ELR (cell line): ENCODE measurements at regions not wholly inside any gene's neighbourhood (a gene's known extent, or its start where the extent isn't known, plus 50 kb on each side); places are given as distances from the start of the nearest gene placed in this dataset.

Experiments used
- DNase-seq: peaks from one replicate; pipeline ENCODE4 v3.0.0-alpha.2; 2015; ENCODE audit warnings: low read depth

- DNase-seq, result no peak
Measured at GRCh38 chr15:62840526-62841268, 201.8 kb upstream of the TPM1 start.

- peak; percentile 62 for DNase-seq
Measured at GRCh38 chr15:62841269-62841628, 201.3 kb upstream of the TPM1 start.

GRCh38 chr15:62841891-62842559, 200.5 kb upstream of the TPM1 start:
- no peak for DNase-seq

GRCh38 chr15:62843311-62843710, 199.2 kb upstream of the TPM1 start:
- no peak for DNase-seq

GRCh38 chr15:62844564-62845240, 197.8 kb upstream of the TPM1 start:
- DNase-seq, result no peak

DNA sequence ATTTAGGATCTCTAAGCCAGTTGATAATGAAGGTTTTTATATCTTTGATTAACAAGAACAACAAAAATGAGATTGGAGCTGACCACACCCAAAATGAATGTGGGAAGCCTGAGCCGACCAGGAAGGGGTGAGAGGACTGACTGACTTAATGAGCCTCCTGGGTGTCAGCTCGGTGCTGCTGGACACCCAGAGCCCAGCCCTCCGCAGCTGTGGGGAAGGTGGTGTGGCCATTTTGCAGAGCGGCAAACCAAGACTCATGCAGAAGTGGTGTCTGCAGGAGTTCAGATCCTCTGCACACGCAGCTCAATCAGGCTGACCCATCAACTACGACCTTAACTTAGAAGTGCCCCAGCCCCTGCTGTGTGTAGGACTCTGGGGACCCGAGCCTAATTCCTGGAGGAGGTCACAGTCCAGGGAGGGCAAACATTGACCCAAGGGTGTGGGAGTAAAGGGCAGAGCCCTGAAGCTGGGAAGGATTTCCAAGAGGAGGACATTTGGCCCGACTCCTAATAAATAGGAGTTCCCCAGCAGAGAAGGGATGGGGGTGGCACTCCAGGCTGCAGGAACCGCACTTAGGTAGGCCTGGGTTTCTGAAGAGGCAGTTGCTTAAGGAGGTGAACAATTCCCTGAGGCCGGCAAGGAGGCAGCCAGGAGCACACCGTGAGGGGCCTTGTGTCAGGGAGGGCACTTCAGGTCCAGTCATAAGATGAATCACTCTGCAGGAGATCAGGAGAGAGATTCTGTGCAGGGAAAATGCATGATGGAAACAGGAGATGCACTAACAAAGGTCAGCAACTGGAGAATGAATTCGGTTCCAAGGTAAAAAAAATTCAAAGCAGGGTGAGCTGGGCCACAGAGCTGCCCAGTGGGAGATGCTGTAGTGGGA, 197.1 kb upstream of the TPM1 start:
- DNase-seq, result peak; percentile 87

GRCh38 chr15:62846131-62846804, 196.3 kb upstream of the TPM1 start:
- DNase-seq, result no peak

- no peak for DNase-seq
Measured at GRCh38 chr15:62846805-62847495, 195.6 kb upstream of the TPM1 start.

- DNase-seq, result peak; percentile 75
Measured at GRCh38 chr15:62847900-62848489, 194.6 kb upstream of the TPM1 start.

DNA sequence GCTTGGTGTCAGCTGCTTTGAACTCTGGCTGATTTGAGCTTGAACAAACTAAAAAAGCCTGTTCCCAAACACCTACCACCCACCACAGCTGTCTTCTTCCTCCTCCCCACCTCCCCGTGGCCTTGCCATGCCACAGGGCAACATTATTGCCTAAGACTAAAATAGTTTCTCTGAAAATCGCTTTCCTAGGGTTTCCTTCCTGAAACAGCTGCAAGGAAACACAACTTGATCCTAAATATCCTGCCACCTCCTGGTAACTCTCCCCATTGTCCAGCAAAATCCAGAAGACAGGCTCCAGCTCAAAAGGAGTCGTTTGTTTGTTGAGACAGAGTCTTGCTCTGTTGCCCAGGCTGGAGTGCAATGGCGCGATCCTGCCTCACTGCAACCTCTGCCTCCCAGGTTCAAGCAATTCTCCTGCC, 193.9 kb upstream of the TPM1 start:
- peak; percentile 48 for DNase-seq

DNA sequence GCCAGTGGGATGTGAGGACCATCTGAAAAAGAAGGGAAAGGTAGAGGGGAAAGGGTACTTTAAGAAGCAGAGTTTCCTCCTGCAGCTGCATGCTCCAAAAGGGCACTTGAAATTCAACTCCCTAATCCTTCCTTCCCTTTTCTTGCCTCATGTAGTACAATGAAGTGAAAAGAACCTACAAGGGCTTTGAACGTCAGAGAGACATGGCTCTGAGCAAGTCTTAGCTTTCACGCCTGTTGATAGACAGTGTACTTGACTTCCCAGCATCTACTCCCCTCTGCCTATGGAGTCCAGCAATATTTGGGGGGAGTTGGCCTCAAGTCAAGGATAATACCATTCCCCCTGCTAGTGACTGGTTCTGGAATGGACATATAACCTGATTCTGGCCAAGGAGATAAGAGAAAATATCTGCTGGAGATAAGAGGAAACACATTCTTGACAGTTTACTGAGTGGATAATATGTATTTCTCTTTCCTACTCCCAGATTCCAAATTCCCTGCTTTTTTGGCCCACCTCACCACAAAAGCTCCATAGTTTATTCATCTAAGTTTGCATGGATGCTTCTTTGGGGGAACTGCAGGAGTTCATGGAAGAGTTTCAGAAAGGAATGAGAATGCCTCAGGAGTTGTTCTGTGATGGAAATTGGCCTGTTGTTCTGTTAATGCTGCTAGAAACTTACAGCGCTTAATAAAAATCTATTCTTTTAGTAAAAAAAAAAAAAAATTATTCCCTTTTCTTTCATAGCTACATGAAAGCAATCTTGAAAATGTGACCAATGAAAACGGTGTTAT, 193.0 kb upstream of the TPM1 start:
- no peak for DNase-seq

DNA sequence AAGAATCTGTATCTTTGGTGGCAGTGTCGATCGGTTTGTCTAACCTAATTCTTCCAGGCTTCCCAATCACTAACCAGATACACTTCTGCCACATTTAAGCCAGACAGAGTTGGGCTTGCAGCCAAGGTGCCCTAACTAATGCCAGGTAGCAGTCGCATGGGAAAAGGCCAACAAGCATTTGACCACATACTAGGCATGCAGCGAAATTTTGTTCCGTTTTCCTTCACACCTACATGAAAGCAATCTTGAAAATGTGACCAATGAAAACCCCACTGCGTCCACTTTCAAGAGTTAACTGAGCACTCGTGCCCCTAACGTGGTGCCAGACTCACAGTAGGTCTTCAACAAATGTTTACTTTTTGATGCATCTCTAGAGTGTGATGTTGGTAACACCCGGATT, 192.2 kb upstream of the TPM1 start:
- no peak for DNase-seq

DNA sequence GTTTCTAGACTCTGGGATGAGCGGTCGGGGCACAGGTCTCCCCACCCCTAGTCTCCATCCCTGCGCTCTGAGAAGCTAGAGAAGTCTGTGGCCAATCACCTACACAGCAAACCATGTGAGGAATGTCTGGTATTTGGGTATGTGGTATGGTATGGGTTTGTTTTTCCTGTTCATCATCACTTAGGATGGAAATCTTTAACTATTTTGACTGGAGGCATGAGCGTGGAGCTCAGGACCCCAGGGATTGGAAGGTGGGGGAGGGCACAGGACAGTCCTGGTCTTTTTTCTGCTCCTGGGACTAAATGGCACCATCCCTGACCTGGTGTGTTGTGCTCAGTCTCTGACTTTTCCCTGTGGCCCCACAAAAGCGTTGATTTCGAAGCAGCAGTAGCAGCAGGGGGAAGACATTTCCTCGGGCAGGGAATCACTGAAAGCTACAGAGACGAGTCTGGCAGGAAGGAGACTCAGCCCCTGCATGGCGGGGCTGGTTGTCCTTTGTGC, 191.7 kb upstream of the TPM1 start:
- peak; percentile 94 for DNase-seq

GRCh38 chr15:62853114-62853840, 189.3 kb upstream of the TPM1 start:
- peak; percentile 43 for DNase-seq

GRCh38 chr15:62853841-62854225, 188.7 kb upstream of the TPM1 start:
- DNase-seq, result no peak

GRCh38 chr15:62854420-62855084, 188.0 kb upstream of the TPM1 start:
- no peak for DNase-seq

DNA sequence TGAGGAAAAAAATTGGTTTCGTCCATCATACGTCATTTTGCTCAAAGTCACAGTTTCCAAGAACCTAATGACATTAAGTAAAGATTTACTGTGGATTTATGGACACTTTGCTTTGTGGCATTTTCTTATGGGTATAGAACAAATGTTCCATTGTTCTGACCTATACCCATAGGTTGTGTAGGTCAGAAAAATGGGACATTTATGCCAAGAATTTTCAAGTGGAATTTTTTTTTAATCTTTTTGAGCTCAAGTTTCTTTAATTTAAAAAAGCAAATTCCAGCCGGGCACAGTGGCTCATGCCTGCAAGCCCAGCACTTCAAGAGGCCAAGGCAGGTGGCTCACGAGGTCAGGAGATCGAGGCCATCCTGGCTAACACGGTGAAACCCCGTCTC, 187.5 kb upstream of the TPM1 start:
- no peak for DNase-seq

- no peak for DNase-seq
Measured at GRCh38 chr15:62856466-62857246, 185.9 kb upstream of the TPM1 start.
